ENCODE measurements at regions not wholly inside any gene's neighbourhood (a gene's known extent, or its start where the extent isn't known, plus 50 kb on each side); places are given as distances from the start of the nearest gene placed in this dataset.

DNA sequence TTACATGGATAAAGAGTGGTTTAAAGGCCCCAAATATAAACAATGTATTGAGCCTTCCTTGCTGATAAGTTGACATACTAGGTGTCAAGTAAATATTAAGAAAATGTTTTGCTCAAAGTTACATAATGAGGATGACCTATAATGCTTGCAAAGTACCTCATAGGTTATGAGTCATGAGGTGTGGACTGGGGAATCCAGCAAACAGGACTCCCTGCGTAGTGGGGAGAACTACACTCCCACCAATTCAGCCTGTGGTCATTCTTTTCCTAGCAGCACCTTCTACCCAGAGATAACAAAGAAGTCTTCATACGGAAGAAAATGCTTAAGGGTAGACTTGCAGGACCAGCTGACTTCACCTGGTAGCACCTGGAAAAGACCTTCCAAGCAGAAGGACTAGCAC, 418.9 kb upstream of the CPEB2 start:
- H2BK15ac ChIP-seq (ENCODE audit: low read depth, low read length): no peak overlapping the region
- no peak overlapping the region for H2BK20ac ChIP-seq (ENCODE audit: low read depth, low read length, poor library complexity, severe bottlenecking)
- H4K5ac ChIP-seq (ENCODE audit: insufficient read length, low read depth, low read length): no peak overlapping the region
- no peaks in the 10 kb centered on the region for H3K4me1 ChIP-seq (ENCODE audit: insufficient read depth, low read length)
- H3K4me2 ChIP-seq (ENCODE audit: insufficient read depth, insufficient read length, low read length): no peak overlapping the region
- H3K79me1 ChIP-seq (ENCODE audit: insufficient read depth, low read depth, low read length, poor library complexity, severe bottlenecking): no peaks in the 10 kb centered on the region
- no peak overlapping the region for H3K27ac ChIP-seq (ENCODE audit: insufficient read length, low read depth, low read length)
- H3T11ph ChIP-seq (ENCODE audit: low read length): no peak overlapping the region
- no peak overlapping the region for H4K91ac ChIP-seq (ENCODE audit: insufficient read length, low read depth, low read length)
- no peaks in the 10 kb centered on the region for H4K20me1 ChIP-seq (ENCODE audit: control insufficient read depth, insufficient read depth, insufficient read length)
- H3K9ac ChIP-seq (ENCODE audit: extremely low read depth, insufficient read length, low read length): no peak overlapping the region
- H2BK120ac ChIP-seq (ENCODE audit: low read depth, low read length, poor library complexity, severe bottlenecking): no peak overlapping the region
- no peak overlapping the region; a peak in 1 of 7 replicates for H3K27ac Mint-ChIP-seq
- H3K27me3 ChIP-seq (ENCODE audit: insufficient read depth, low read length): no peaks in the 10 kb centered on the region
- no peaks in the 10 kb centered on the region; the same call in 1 of the 2 replicates for H3K27me3 Mint-ChIP-seq (ENCODE audit: low read depth)
- H3K23me2 ChIP-seq (ENCODE audit: insufficient read length, low read depth, low read length, poor library complexity, severe bottlenecking): no peaks in the 10 kb centered on the region
- H3K79me2 ChIP-seq (ENCODE audit: insufficient read depth, low read length): no peaks in the 10 kb centered on the region
- no peak overlapping the region for H3K18ac ChIP-seq (ENCODE audit: insufficient read length, low read depth, low read length)
- H3K14ac ChIP-seq (ENCODE audit: insufficient read depth, low read length): no peak overlapping the region
- no peak overlapping the region for H3K4me3 Mint-ChIP-seq
- no peak overlapping the region for H2AFZ ChIP-seq (ENCODE audit: low read length)
- H3K4ac ChIP-seq (ENCODE audit: low read depth, low read length): no peak overlapping the region
- H3K9me3 ChIP-seq (ENCODE audit: control insufficient read depth, low read depth, low read length): no peaks in the 10 kb centered on the region
- no peak overlapping the region for H2BK5ac ChIP-seq (ENCODE audit: insufficient read length, low read length)
- no peak overlapping the region for H2AK5ac ChIP-seq (ENCODE audit: insufficient read length, low read length)
- no peak overlapping the region for H3K23ac ChIP-seq (ENCODE audit: insufficient read length, low read depth, low read length)
- no peaks in the 10 kb centered on the region for H3K4me1 Mint-ChIP-seq
- H3K56ac ChIP-seq (ENCODE audit: insufficient read length, low read depth, low read length): no peak overlapping the region
- TF ChIP-seq, protein P1, sequence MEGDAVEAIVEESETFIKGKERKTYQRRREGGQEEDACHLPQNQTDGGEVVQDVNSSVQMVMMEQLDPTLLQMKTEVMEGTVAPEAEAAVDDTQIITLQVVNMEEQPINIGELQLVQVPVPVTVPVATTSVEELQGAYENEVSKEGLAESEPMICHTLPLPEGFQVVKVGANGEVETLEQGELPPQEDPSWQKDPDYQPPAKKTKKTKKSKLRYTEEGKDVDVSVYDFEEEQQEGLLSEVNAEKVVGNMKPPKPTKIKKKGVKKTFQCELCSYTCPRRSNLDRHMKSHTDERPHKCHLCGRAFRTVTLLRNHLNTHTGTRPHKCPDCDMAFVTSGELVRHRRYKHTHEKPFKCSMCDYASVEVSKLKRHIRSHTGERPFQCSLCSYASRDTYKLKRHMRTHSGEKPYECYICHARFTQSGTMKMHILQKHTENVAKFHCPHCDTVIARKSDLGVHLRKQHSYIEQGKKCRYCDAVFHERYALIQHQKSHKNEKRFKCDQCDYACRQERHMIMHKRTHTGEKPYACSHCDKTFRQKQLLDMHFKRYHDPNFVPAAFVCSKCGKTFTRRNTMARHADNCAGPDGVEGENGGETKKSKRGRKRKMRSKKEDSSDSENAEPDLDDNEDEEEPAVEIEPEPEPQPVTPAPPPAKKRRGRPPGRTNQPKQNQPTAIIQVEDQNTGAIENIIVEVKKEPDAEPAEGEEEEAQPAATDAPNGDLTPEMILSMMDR (conservative IDR thresholded peaks at IDR 0.05): no peak
- no peaks in the 10 kb centered on the region; a peak in 1 of 7 replicates for H3K36me3 Mint-ChIP-seq (ENCODE audit: insufficient read depth in 1 of 3, low read depth in 3 of 3)
- no CpG with 5 or more reads among the region's 2 CpGs for WGBS (ENCODE audit: extremely low coverage, insufficient read length, low lambda C conversion rate)
- no peak overlapping the region for H2BK12ac ChIP-seq (ENCODE audit: insufficient read length, low read depth, low read length)
- no peak overlapping the region for H4K8ac ChIP-seq (replicated peaks; ENCODE audit: insufficient read length, low read depth, low read length)
- DNase-seq: no peak
- H3K9me3 Mint-ChIP-seq: 0 out of 5 replicates have a peak, but pooled peaks cover 0 to 3% of the 10 kb centered on the region in 2 experiments

Measured in H9 (cell line).